ENCODE measurements at regions not wholly inside any gene's neighbourhood (a gene's known extent, or its start where the extent isn't known, plus 50 kb on each side); places are given as distances from the start of the nearest gene placed in this dataset.

DNA sequence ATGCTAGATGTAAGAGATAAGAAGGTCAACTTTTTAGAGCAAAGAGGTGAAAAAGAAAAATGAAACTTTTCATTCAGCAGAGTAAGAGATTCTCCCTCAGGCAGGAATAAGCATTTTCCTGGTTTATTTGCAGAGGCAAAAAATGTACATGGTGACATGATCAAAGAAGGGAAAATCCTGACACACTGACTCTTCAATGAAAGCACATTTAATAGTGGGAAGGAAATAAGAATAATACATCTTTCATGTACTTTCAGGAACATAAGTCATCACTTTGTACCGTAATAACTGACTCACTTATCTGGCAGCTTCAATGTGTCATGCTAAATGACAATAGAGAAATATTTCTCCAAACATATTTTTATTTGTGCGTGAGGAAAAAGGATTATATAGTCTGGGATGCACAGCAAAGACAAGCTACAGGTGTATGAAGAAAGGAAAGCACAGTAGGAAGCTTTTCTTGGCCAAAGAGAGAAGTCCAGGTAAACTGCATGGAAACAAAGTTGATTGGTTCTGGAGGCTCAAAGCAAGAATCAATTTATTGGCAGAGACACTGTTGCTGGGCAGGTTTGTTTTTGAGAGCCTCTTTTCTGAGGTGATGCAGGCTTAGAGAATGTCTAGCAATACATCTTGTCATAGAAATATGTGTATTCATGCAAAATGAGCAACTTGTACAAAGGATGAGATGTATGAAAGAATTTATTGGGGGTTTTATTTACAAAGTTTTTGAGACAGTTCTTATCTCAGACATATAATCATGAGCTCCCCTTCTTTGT lies 1409.0 kb downstream of the PLA2G4A start:
- no peak for TF ChIP-seq EZH2 (IDR thresholded peaks at IDR 0.05; ENCODE audit: low read depth, unreplicated experiment)
- TF ChIP-seq, protein P1, sequence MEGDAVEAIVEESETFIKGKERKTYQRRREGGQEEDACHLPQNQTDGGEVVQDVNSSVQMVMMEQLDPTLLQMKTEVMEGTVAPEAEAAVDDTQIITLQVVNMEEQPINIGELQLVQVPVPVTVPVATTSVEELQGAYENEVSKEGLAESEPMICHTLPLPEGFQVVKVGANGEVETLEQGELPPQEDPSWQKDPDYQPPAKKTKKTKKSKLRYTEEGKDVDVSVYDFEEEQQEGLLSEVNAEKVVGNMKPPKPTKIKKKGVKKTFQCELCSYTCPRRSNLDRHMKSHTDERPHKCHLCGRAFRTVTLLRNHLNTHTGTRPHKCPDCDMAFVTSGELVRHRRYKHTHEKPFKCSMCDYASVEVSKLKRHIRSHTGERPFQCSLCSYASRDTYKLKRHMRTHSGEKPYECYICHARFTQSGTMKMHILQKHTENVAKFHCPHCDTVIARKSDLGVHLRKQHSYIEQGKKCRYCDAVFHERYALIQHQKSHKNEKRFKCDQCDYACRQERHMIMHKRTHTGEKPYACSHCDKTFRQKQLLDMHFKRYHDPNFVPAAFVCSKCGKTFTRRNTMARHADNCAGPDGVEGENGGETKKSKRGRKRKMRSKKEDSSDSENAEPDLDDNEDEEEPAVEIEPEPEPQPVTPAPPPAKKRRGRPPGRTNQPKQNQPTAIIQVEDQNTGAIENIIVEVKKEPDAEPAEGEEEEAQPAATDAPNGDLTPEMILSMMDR (conservative IDR thresholded peaks at IDR 0.05; ENCODE audit: low read depth in 2 of 2): no peak

Measured in GM23338 (cell line).